PC-9 (cell line): ENCODE measurements at regions not wholly inside any gene's neighbourhood (a gene's known extent, or its start where the extent isn't known, plus 50 kb on each side); places are given as distances from the start of the nearest gene placed in this dataset.

ENCODE experiments used
- BruUV-seq: library from RNA; stranded (reverse); fragments of 400-500 nt; replicated peaks from 2 replicates; lab custom pipeline; 2021; lab: Mats Ljungman, UMichigan
- CTCF ChIA-PET: fragments of 300-600 bp; sonication (Branson Sonifier 250); formaldehyde crosslinking; loops from one replicate; lab custom pipeline; 2022; ENCODE audit warnings: antibody characterized with exemption; lab: Charles Lee
- POLR2A ChIA-PET: fragments of 300-600 bp; sonication (Branson Sonifier 250); formaldehyde crosslinking; loops from one replicate; lab custom pipeline; 2022; ENCODE audit warnings: antibody characterized with exemption; ENCODE audit not compliant: unreplicated experiment; lab: Charles Lee
- DNase-seq, 2 experiments: peaks; one replicate each; pipeline versions ENCODE4 v3.0.0 to v3.0.0-alpha.2; 2015 to 2022; ENCODE audit warnings: mixed read lengths in 1 of 2
- H2AFZ ChIP-seq: fragments of 200-600 bp; sonication (generic); 2 replicates; pipeline ENCODE4 v1.8.1; 2017; ENCODE audit warnings: antibody characterized with exemption
- H3F3A ChIP-seq: fragments of 200-600 bp; sonication (generic); 2 replicates; pipeline ENCODE4 v1.8.1; 2017; ENCODE audit warnings: antibody characterized with exemption, mild to moderate bottlenecking, low read depth; ENCODE audit not compliant: insufficient read depth
- H3K27ac ChIP-seq: fragments of 200-600 bp; sonication (generic); 2 replicates; pipeline ENCODE4 v1.6.1; 2016; ENCODE audit warnings: mixed run types
- H3K27me3 ChIP-seq: fragments of 200-600 bp; sonication (generic); 2 replicates; pipeline ENCODE4 v1.6.1; 2016; ENCODE audit warnings: low read depth, mixed run types; ENCODE audit not compliant: insufficient read depth
- H3K36me3 ChIP-seq: fragments of 200-600 bp; sonication (generic); 2 replicates; pipeline ENCODE4 v1.6.1; 2016; ENCODE audit warnings: low read depth, mixed run types
- H3K4me1 ChIP-seq: fragments of 200-600 bp; sonication (generic); replicated peaks from 2 replicates; pipeline ENCODE4 v1.6.1; 2016; ENCODE audit warnings: mixed run types; ENCODE audit not compliant: insufficient read depth
- H3K4me2 ChIP-seq: fragments of 200-600 bp; sonication (generic); 2 replicates; pipeline ENCODE4 v1.6.1; 2017; ENCODE audit warnings: mixed run types
- H3K4me3 ChIP-seq: fragments of 200-600 bp; sonication (generic); 2 replicates; pipeline ENCODE4 v1.6.1; 2016; ENCODE audit warnings: mixed run types
- H3K79me2 ChIP-seq: fragments of 200-600 bp; sonication (generic); 2 replicates; pipeline ENCODE4 v1.6.1; 2017; ENCODE audit warnings: low read depth, mixed run types
- H3K9me2 ChIP-seq: fragments of 200-600 bp; sonication (generic); 2 replicates; pipeline ENCODE4 v1.8.1; 2017; ENCODE audit warnings: mild to moderate bottlenecking; ENCODE audit not compliant: insufficient read depth
- H3K9me3 ChIP-seq: fragments of 200-600 bp; sonication (generic); 2 replicates; pipeline ENCODE4 v1.8.1; 2016; ENCODE audit warnings: low read depth; ENCODE audit not compliant: insufficient read depth
- H4K20me1 ChIP-seq: fragments of 200-600 bp; sonication (generic); 2 replicates; pipeline ENCODE4 v1.8.1; 2017; ENCODE audit not compliant: insufficient read depth
- CTCF ChIP-seq: fragments of 200-600 bp; sonication (generic); conservative IDR thresholded peaks from 2 replicates; pipeline ENCODE4 v1.6.1; 2017; ENCODE audit warnings: mixed run types, antibody characterized with exemption, mild to moderate bottlenecking, moderate library complexity
- EZH2 ChIP-seq: fragments of 200-600 bp; sonication (generic); IDR thresholded peaks from 2 replicates; pipeline ENCODE4 v1.8.0; 2017; ENCODE audit warnings: antibody characterized with exemption, low read depth
- intact Hi-C: fragments of 100-400 bp; cut with micrococcal nuclease; formaldehyde crosslinking; loops from one replicate; pipeline ENCODE4 v1.10.0; 2022; ENCODE audit not compliant: unreplicated experiment

GRCh38 chr2:18740474-18740881 is 151.1 kb upstream of the NT5C1B start:
- H3K27ac ChIP-seq = no peak overlapping the region
- H3K9me3 ChIP-seq = no peaks in the 10 kb centered on the region
- H3K4me2 ChIP-seq = no peak overlapping the region
- no TSS peak for BruUV-seq
- ChIA-PET POLR2A (no interaction called here), CTCF (no interaction called here)
- H3K27me3 ChIP-seq = no peaks in the 10 kb centered on the region
- H3F3A ChIP-seq = no peaks in the 10 kb centered on the region
- H3K4me3 ChIP-seq = no peak overlapping the region
- no peaks in the 10 kb centered on the region for H4K20me1 ChIP-seq
- TF ChIP-seq EZH2 (no peak), CTCF (no peak)
- no peaks in the 10 kb centered on the region for H3K79me2 ChIP-seq
- intact Hi-C loops = loop anchor here (10.0 kb wide), 1 partner anchor 306 kb away; no protein-coding TSS in a partner anchor
- no peaks in the 10 kb centered on the region for H3K36me3 ChIP-seq
- no peak overlapping the region for H2AFZ ChIP-seq
- H3K4me1 ChIP-seq = no peaks in the 10 kb centered on the region
- no peak for DNase-seq
- H3K9me2 ChIP-seq = no peaks in the 10 kb centered on the region

- no peak overlapping the region for H3K27ac ChIP-seq
- H3K9me3 ChIP-seq = no peaks in the 10 kb centered on the region
- no peaks in the 10 kb centered on the region for H3K9me2 ChIP-seq
- H3K4me1 ChIP-seq = no peaks in the 10 kb centered on the region
- H2AFZ ChIP-seq = no peak overlapping the region
- no peak overlapping the region for H3K4me2 ChIP-seq
- H4K20me1 ChIP-seq = no peaks in the 10 kb centered on the region
- no peaks in the 10 kb centered on the region for H3K36me3 ChIP-seq
- H3K27me3 ChIP-seq = no peaks in the 10 kb centered on the region
- ChIA-PET CTCF (no interaction called here), POLR2A (no interaction called here)
- H3F3A ChIP-seq = no peaks in the 10 kb centered on the region
- BruUV-seq = no TSS peak
- no peak overlapping the region for H3K4me3 ChIP-seq
- H3K79me2 ChIP-seq = no peaks in the 10 kb centered on the region
- intact Hi-C loops = no loop called here
- no peak for TF ChIP-seq EZH2
- TF ChIP-seq CTCF = no peak
- DNase-seq = no peak
These were observed 142.3 kb upstream of the NT5C1B start for GRCh38 chr2:18731666-18732065.

GRCh38 chr2:18724371-18725145 is 135.2 kb upstream of the NT5C1B start:
- intact Hi-C loops = no loop called here
- Histone ChIP-seq H3K9me3 (no peaks in the 10 kb centered on the region), H3K27me3 (no peaks in the 10 kb centered on the region), H2AFZ (no peak overlapping the region), H3K4me3 (no peak overlapping the region), H3K79me2 (no peaks in the 10 kb centered on the region), H3K9me2 (no peaks in the 10 kb centered on the region), H3K4me1 (no peaks in the 10 kb centered on the region), H3K36me3 (no peaks in the 10 kb centered on the region), H3K27ac (no peak overlapping the region), H3K4me2 (no peak overlapping the region), H4K20me1 (no peaks in the 10 kb centered on the region), H3F3A (peaks cover 4% of the 10 kb centered on the region; the same call in 1 of the 2 replicates)
- POLR2A ChIA-PET = no interaction called here
- CTCF ChIA-PET = no interaction called here
- TF ChIP-seq CTCF (no peak), EZH2 (no peak)
- BruUV-seq = no TSS peak
- no peak for DNase-seq
